NOMO-1 treated with dmso at 0.1 percent for 144 hours (cell line): ENCODE measurements at regions not wholly inside any gene's neighbourhood (a gene's known extent, or its start where the extent isn't known, plus 50 kb on each side); places are given as distances from the start of the nearest gene placed in this dataset.

ENCODE experiments used
- DNase-seq: peaks from one replicate; lab custom pipeline; 2025; ENCODE audit not compliant: unreplicated experiment; lab: John Stamatoyannopoulos, UW

- DNase-seq, result peak; percentile 55
Measured at GRCh38 chr10:63707254-63707910, 186.2 kb downstream of the REEP3 start.

GRCh38 chr10:63708421-63708820 lies 187.2 kb downstream of the REEP3 start:
- DNase-seq, result no peak

GRCh38 chr10:63710703-63711102 lies 189.5 kb downstream of the REEP3 start:
- no peak for DNase-seq

GRCh38 chr10:63711361-63711760 lies 190.2 kb downstream of the REEP3 start:
- no peak for DNase-seq

- DNase-seq, result no peak
Measured at GRCh38 chr10:63711867-63712716, 190.9 kb downstream of the REEP3 start.

- DNase-seq, result no peak
Measured at GRCh38 chr10:63712717-63713115, 191.5 kb downstream of the REEP3 start.

GRCh38 chr10:63713191-63714144 lies 192.3 kb downstream of the REEP3 start:
- no peak for DNase-seq

DNA sequence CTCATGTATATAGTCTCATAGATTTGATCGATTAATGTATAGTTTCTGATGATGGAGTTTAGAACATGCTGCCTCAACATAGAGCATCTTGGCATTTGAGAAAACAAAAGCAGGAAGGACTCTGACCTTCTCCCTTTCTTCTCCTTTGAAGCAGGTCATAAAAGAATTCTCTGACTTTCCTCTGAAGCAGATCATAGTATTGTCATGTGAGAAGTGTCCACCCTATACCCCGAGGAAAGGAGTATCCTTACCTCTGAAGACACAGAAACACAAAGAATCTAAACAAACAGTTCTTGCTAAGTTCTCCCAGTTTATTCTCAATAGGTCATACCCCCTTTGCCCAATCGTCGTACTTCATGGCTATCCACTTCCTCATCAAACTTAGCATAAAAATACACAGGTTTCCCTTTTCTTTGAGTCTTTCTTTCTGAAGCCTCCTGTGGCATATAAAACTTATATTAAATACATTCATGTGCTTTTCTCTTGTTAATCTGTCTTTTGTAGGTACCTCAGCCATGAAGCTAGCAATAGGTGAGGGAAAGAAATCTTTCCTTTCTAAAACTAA lies 194.9 kb downstream of the REEP3 start:
- DNase-seq, result peak; percentile 34

GRCh38 chr10:63717027-63717715 lies 196.0 kb downstream of the REEP3 start:
- no peak for DNase-seq

GRCh38 chr10:63718006-63718405 lies 196.8 kb downstream of the REEP3 start:
- no peak for DNase-seq

- DNase-seq, result no peak
Measured at GRCh38 chr10:63718421-63718820, 197.2 kb downstream of the REEP3 start.

GRCh38 chr10:63719226-63719856 lies 198.1 kb downstream of the REEP3 start:
- DNase-seq, result no peak

- no peak for DNase-seq
Measured at GRCh38 chr10:63720072-63720537, 198.9 kb downstream of the REEP3 start.

DNA sequence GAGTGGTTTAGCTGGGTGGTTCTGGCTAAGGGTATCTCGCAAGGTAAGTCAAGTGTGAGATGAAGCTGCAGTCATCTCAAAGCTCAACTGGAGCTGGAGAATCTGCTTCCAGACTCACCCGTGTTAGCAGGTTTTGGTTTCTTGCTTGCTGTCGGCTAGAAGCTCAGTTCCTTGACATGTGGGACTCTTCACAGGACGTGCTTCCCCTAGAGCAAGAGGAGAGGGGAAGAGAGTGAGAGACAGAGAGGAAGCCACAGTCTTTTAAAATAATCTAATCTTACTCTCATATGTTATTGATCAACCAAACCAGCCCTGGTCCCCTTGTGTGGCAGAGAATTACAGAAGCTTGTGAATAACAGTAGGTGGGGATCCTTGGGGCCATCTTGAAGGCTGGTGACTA lies 199.5 kb downstream of the REEP3 start:
- no peak for DNase-seq

- no peak for DNase-seq
Measured at GRCh38 chr10:63722537-63722936, 201.3 kb downstream of the REEP3 start.

DNA sequence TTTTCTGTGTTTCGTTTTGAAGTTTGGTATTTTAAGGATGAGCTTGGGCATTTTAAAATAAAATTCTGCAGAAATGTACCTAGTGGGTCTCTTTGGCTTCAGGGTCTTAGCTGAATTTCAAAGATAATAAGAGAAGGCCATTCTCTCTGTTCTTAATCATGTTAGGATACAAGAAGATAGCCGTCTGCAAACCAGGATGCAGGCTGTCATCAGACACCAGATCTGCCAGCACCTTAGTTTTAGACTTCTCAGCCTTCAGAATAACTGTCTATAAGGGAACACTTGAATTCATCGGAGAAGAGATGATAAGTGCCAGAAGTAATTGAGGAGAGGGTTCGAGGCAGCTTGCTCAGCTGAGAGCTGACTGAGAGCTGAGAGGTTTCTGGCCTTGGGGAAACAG lies 202.1 kb downstream of the REEP3 start:
- no peak for DNase-seq

DNA sequence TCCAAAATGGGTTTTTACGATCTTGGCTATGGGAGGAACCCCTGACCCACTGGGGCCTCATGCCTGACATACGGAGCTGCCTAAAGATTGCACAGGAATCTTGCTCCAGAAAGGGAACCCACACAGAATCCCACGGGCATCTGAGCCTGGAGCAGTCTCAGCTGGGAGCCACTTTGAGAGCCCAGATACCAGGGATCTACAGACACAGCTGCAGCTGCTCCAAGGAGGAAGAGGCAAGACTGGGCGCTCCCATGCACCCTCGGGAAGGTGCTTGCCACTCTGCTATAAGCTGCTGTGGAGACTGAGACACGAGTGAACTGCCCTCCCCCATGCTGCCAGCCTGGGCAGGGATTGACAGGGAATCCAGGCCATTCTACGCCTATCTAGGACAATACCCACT lies 202.5 kb downstream of the REEP3 start:
- no peak for DNase-seq

DNA sequence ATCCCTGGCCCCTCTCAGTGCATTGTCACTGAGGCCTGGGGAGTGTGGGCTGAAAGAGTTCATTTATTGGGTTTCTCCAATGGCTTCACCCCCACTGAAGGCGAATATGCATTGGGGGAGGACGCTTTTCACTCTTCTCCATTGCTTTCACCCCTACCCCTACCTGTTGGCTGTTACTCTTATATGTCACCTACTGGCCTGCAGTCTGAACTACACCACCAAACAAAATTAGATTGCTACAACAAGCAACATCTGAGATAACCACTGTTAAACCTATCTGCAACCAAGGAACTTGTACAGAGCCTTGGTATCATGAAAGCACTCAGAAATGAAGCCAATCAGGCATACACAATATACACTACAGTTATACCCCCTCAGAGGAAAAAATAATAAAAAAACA lies 203.7 kb downstream of the REEP3 start:
- DNase-seq, result no peak

- no peak for DNase-seq
Measured at GRCh38 chr10:63726867-63727266, 205.7 kb downstream of the REEP3 start.

DNA sequence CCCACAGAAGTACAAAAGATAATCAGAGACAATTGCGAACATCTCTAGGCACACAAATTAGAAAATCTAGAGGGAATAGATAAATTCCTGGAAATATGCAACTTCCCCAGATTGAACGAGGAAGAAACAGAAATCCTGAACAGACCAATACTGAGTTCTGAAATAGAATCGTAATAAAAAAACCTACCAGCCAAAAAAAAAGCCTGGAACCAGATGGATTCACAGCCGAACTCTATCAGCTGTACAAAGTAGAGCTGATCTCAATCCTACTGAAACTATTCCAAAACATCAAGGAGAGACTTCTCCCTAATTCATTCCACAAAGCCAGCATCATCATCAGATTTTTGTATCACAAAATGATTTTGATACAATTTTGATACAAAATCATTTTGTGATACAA lies 206.4 kb downstream of the REEP3 start:
- DNase-seq, result no peak
